ENCODE measurements at regions not wholly inside any gene's neighbourhood (a gene's known extent, or its start where the extent isn't known, plus 50 kb on each side); places are given as distances from the start of the nearest gene placed in this dataset.

- no peak for DNase-seq (ENCODE audit: low read depth, low spot score)
- H3K4me3 ChIP-seq (ENCODE audit: low read depth, low read length): no peak overlapping the region
- TF ChIP-seq CTCF (IDR thresholded peaks at IDR 0.05; ENCODE audit: insufficient read depth, low read length, missing control alignments): peak; percentile 10
- ChIA-PET POLR2A (interaction anchor here (1.1 kb wide), 1 partner anchor 247 kb away, joined by 3 read pairs; the partner anchor contains the start of gene MAFB), CTCF (interaction anchor here (0.6 to 1.2 kb wide), 4 partner anchors 9 to 122 kb away, joined by 3 read pairs; no protein-coding TSS in a partner anchor)
Measured at GRCh38 chr20:40442181-40442963, 246.7 kb downstream of the MAFB start.

- H3K4me3 ChIP-seq (ENCODE audit: low read depth, low read length): no peak overlapping the region
- TF ChIP-seq CTCF (IDR thresholded peaks at IDR 0.05; ENCODE audit: insufficient read depth, low read length, missing control alignments): no peak
- no peak for DNase-seq (ENCODE audit: low read depth, low spot score)
- CTCF ChIA-PET: interaction anchor here (0.7 to 1.2 kb wide), 3 partner anchors 8 to 123 kb away, joined by 3 read pairs; no protein-coding TSS in a partner anchor
- POLR2A ChIA-PET: interaction anchor here (1.1 kb wide), 1 partner anchor 247 kb away, joined by 3 read pairs; the partner anchor contains the start of gene MAFB
Measured at GRCh38 chr20:40441771-40442170, 247.3 kb downstream of the MAFB start.

GRCh38 chr20:40438161-40438830 lies 250.7 kb downstream of the MAFB start:
- POLR2A ChIA-PET: interaction anchor here (1.5 kb wide), 1 partner anchor 250 kb away, joined by 7 read pairs; the partner anchor contains the start of gene MAFB
- H3K4me3 ChIP-seq (ENCODE audit: low read depth, low read length): no peak overlapping the region
- DNase-seq (ENCODE audit: low read depth, low spot score): no peak
- CTCF ChIA-PET: no interaction called here
- TF ChIP-seq CTCF (IDR thresholded peaks at IDR 0.05; ENCODE audit: insufficient read depth, low read length, missing control alignments): no peak

GRCh38 chr20:40436011-40436410 lies 253.0 kb downstream of the MAFB start:
- no peak overlapping the region for H3K4me3 ChIP-seq (ENCODE audit: low read depth, low read length)
- ChIA-PET POLR2A (no interaction called here), CTCF (no interaction called here)
- TF ChIP-seq CTCF (IDR thresholded peaks at IDR 0.05; ENCODE audit: insufficient read depth, low read length, missing control alignments): no peak
- no peak for DNase-seq (ENCODE audit: low read depth, low spot score)

- no peak overlapping the region for H3K4me3 ChIP-seq (ENCODE audit: low read depth, low read length)
- ChIA-PET POLR2A (no interaction called here), CTCF (no interaction called here)
- TF ChIP-seq CTCF (IDR thresholded peaks at IDR 0.05; ENCODE audit: insufficient read depth, low read length, missing control alignments): no peak
- DNase-seq (ENCODE audit: low read depth, low spot score): no peak
Measured at GRCh38 chr20:40435146-40435895, 253.7 kb downstream of the MAFB start.

Data from AG04449 (cell line).